K562 (cell line): ENCODE measurements at regions not wholly inside any gene's neighbourhood (a gene's known extent, or its start where the extent isn't known, plus 50 kb on each side); places are given as distances from the start of the nearest gene placed in this dataset.

ENCODE experiments used
- CTCF ChIP-seq, 3 experiments: IDR thresholded peaks in 2 of 3; conservative IDR thresholded peaks in 1 of 3; 2 replicates each; pipeline ENCODE4 v1.5.1; 2011 to 2012; ENCODE audit warnings: low read length in 3 of 3, mild to moderate bottlenecking in 3 of 3, control low read depth in 2 of 3, improper control_type of control experiment in 1 of 3, inconsistent platforms in 1 of 3, low read depth in 1 of 3, mixed read lengths in 1 of 3, moderate library complexity in 1 of 3; ENCODE audit not compliant: insufficient read depth in 2 of 3
- E2F1 ChIP-seq: sonication (generic); formaldehyde crosslinking; IDR thresholded peaks from 2 replicates; pipeline ENCODE4 v1.8.1; 2023; ENCODE audit warnings: mild to moderate bottlenecking, missing genetic modification reagents, moderate library complexity
- FOXK1 ChIP-seq: sonication (generic); formaldehyde crosslinking; IDR thresholded peaks from 2 replicates; pipeline ENCODE4 v1.8.0; 2022; ENCODE audit warnings: missing genetic modification reagents, mild to moderate bottlenecking, borderline replicate concordance
- FOXK2 ChIP-seq, 2 experiments: fragments of 450-650 bp; IDR thresholded peaks in 1 of 2; conservative IDR thresholded peaks in 1 of 2; 2 replicates each; pipeline ENCODE4 v1.6.1; 2016; ENCODE audit warnings: low read depth in 2 of 2, mild to moderate bottlenecking in 1 of 2
- HBP1 ChIP-seq: fragments of 450-650 bp; formaldehyde crosslinking; IDR thresholded peaks from 2 replicates; pipeline ENCODE4 v1.4.0; 2022; ENCODE audit warnings: missing genetic modification characterization
- HDAC2 ChIP-seq: fragments of 450-650 bp; IDR thresholded peaks from 2 replicates; pipeline ENCODE4 v1.6.1; 2016; ENCODE audit warnings: mild to moderate bottlenecking
- POLR2A ChIP-seq: fragments of 450-650 bp; conservative IDR thresholded peaks from 2 replicates; pipeline ENCODE4 v1.6.1; 2016
- POLR2AphosphoS5 ChIP-seq: IDR thresholded peaks from 2 replicates; pipeline ENCODE4 v1.6.1; 2011; ENCODE audit warnings: mild to moderate bottlenecking, low read depth, low read length, moderate library complexity; ENCODE audit not compliant: control insufficient read depth, insufficient read depth
- STAG1 ChIP-seq: sonication (generic); formaldehyde crosslinking; IDR thresholded peaks from 2 replicates; pipeline ENCODE4 v1.5.0; 2020; ENCODE audit warnings: missing genetic modification reagents, borderline replicate concordance
- ZBED1 ChIP-seq: IDR thresholded peaks from 2 replicates; pipeline ENCODE4 v1.6.1; 2014
- ZBTB34 ChIP-seq: fragments of 250-450 bp; sonication (Bioruptor Pico); IDR thresholded peaks from 2 replicates; pipeline ENCODE4 v1.8.0; 2021; ENCODE audit warnings: mild to moderate bottlenecking, moderate library complexity
- ZNF12 ChIP-seq: sonication (generic); formaldehyde crosslinking; IDR thresholded peaks from 2 replicates; pipeline ENCODE4 v1.4.0; 2020; ENCODE audit warnings: mild to moderate bottlenecking, missing genetic modification reagents
- ZNF551 ChIP-seq: fragments of 250-450 bp; sonication (Bioruptor Pico); IDR thresholded peaks from 2 replicates; pipeline ENCODE4 v1.5.0; 2021; ENCODE audit warnings: mild to moderate bottlenecking, moderate library complexity
- ZNF589 ChIP-seq: fragments of 200-800 bp; sonication (Bioruptor generic); IDR thresholded peaks from 2 replicates; pipeline ENCODE4 v1.6.1; 2016; ENCODE audit warnings: low read depth, missing genetic modification characterization, missing compliant biosample characterization

- TF ChIP-seq FOXK1 (CRISPR knock-in tag) (no peak), ZBTB34 (CRISPR knock-in tag) (no peak), CTCF (IDR thresholded peaks at IDR 0.05 in 2 of 3, conservative IDR thresholded peaks at IDR 0.05 in 1 of 3; ENCODE audit: insufficient read depth in 2 of 3, low read depth in 1 of 3, low read length in 3 of 3) (no peak), ZNF551 (no peak), POLR2AphosphoS5 (no peak), ZNF12 (CRISPR knock-in tag) (no peak), E2F1 (no peak), HBP1 (CRISPR knock-in tag) (no peak), FOXK2 (conservative IDR thresholded peaks at IDR 0.05 in 1 of 2, IDR thresholded peaks at IDR 0.05 in 1 of 2; ENCODE audit: low read depth in 2 of 2) (no peak), HDAC2 (no peak), ZNF589 (CRISPR knock-in tag) (no peak), ZBED1 (no peak), STAG1 (CRISPR knock-in tag) (no peak), POLR2A (no peak)
These were observed 374.2 kb upstream of the LARGE1 start for GRCh38 chr22:34294476-34294875.
